ENCODE measurements at regions not wholly inside any gene's neighbourhood (a gene's known extent, or its start where the extent isn't known, plus 50 kb on each side); places are given as distances from the start of the nearest gene placed in this dataset.
"Not testable (repeated sequence)": the region's sequence is repeated elsewhere in the genome, so short reads cannot be mapped to it uniquely, and the experiment has no call there.

DNA sequence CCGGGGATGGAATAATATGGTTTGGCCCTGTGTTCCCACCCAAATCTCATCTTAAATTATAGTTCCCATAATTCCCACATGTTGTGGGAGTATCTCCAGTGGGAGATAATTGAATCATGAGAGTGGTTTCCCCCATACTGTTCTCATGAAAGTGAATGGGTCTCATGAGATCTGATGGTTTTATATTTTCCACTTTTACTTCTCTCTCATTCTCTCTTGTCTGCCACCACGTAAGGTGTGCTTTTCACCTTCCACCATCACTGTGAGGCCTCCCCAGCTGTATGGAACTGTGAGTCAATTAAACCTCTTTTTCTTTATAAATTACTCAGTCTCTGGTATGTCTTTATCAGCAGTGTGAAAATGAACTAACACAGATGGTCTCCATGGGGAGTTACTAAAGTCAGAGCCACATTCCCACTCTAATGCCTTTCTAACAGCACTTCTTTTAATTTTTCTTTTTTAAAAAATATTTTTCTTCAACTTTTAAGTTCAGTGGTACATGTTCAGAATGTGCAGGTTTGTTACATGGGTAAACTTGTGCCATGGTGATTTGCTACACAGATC lies 306.6 kb downstream of the DTHD1 start:
- DNase-seq (ENCODE audit: low read depth in 1 of 2, low spot score in 1 of 2), result no peak
- Histone ChIP-seq H3K4me1 (ENCODE audit: low read depth) (no peaks in the 10 kb centered on the region), H3K36me3 (no peaks in the 10 kb centered on the region), H3K9me3 (ENCODE audit: low read depth) (no peaks in the 10 kb centered on the region), H3K27me3 (no peaks in the 10 kb centered on the region), H3K4me3 (no peak overlapping the region), H3K27ac (no peak overlapping the region)
- TF ChIP-seq CTCF (IDR thresholded peaks at IDR 0.05; ENCODE audit: low read depth, low read length), result no peak

DNA sequence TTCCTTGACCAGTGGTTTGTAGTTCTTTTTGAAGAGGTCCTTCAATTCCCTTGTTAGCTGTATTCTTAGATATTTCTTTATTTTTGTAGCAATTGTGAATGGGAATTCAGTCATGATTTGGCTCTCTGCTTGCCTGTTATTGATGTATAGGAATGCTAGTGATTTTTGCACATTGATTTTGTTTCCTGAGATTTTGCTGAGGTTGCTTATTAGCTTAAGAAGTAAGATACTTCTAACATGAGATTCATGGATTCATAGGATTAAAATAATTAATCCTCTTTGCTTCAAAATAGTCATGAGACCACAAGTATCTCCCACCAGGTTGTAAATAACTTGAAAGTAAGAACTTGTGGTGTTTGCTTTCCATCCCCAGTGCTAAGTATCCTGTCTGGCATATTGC lies 308.9 kb downstream of the DTHD1 start:
- no peaks in the 10 kb centered on the region for H3K36me3 ChIP-seq
- DNase-seq (ENCODE audit: low read depth in 1 of 2, low spot score in 1 of 2), result no peak
- no peaks in the 10 kb centered on the region for H3K9me3 ChIP-seq (ENCODE audit: low read depth)
- H3K4me3 ChIP-seq, result no peak overlapping the region
- TF ChIP-seq CTCF (IDR thresholded peaks at IDR 0.05; ENCODE audit: low read depth, low read length), result no peak
- no peaks in the 10 kb centered on the region for H3K27me3 ChIP-seq
- H3K27ac ChIP-seq, result no peak overlapping the region
- no peaks in the 10 kb centered on the region for H3K4me1 ChIP-seq (ENCODE audit: low read depth)

- DNase-seq (ENCODE audit: low read depth in 1 of 2, low spot score in 1 of 2), result no peak
- Histone ChIP-seq H3K36me3 (no peaks in the 10 kb centered on the region), H3K27ac (no peak overlapping the region), H3K4me1 (ENCODE audit: low read depth) (no peaks in the 10 kb centered on the region), H3K4me3 (no peak overlapping the region), H3K27me3 (no peaks in the 10 kb centered on the region), H3K9me3 (ENCODE audit: low read depth) (no peaks in the 10 kb centered on the region)
- no peak for TF ChIP-seq CTCF (IDR thresholded peaks at IDR 0.05; ENCODE audit: low read depth, low read length)
Observed at GRCh38 chr4:36601864-36602495, 320.6 kb downstream of the DTHD1 start.

DNA sequence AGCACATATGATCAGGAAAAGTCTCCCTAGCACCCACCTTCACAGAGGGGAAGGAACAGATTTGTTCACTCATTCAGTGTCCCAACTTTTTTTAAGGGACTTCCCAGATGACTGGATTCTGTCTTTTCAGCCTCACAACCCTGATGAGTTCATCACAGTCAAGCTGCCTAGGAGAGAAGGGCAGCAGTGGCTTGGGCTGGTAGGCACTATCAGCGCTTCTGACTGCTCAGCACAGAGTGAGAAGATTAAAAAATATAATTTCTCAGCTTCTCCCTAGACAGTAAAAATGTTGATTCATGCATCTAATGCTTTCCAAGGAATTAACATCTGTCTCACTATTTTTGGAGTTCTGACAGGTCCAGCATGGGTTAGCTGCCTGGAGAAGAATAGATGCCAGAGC lies 328.2 kb downstream of the DTHD1 start:
- no peak overlapping the region for H3K4me3 ChIP-seq
- no peaks in the 10 kb centered on the region for H3K36me3 ChIP-seq
- no peak for TF ChIP-seq CTCF (IDR thresholded peaks at IDR 0.05; ENCODE audit: low read depth, low read length)
- no peaks in the 10 kb centered on the region for H3K27me3 ChIP-seq
- no peak for DNase-seq (ENCODE audit: low read depth in 1 of 2, low spot score in 1 of 2)
- no peak overlapping the region for H3K27ac ChIP-seq
- H3K9me3 ChIP-seq (ENCODE audit: low read depth), result no peaks in the 10 kb centered on the region
- H3K4me1 ChIP-seq (ENCODE audit: low read depth), result no peaks in the 10 kb centered on the region

DNA sequence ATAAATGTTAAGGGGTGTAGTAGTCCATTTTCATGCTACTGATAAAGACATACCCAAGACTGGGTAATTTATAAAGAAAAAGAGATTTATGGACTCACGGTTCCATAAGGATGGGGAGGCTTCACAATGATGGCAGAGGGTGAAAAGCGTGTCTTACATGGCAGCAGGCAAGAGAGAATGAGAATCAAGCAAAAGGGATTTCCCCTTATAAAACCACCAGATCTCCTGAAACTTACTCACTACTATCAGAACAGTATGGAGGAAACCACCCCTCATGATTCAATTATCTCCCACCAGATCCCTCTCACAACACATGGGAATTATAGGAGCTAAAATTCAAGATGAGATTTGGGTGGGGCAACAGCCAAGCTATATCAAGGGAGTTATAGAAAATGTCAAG lies 329.2 kb downstream of the DTHD1 start:
- no peaks in the 10 kb centered on the region for H3K36me3 ChIP-seq
- no peaks in the 10 kb centered on the region for H3K9me3 ChIP-seq (ENCODE audit: low read depth)
- H3K27me3 ChIP-seq, result no peaks in the 10 kb centered on the region
- no peaks in the 10 kb centered on the region for H3K4me1 ChIP-seq (ENCODE audit: low read depth)
- no peak overlapping the region for H3K27ac ChIP-seq
- TF ChIP-seq CTCF (IDR thresholded peaks at IDR 0.05; ENCODE audit: low read depth, low read length), result no peak
- H3K4me3 ChIP-seq, result no peak overlapping the region
- no peak for DNase-seq (ENCODE audit: low read depth in 1 of 2, low spot score in 1 of 2)

GRCh38 chr4:36613142-36613541 lies 331.7 kb downstream of the DTHD1 start:
- H3K36me3 ChIP-seq; DNase-seq (ENCODE audit: low read depth in 1 of 2, low spot score in 1 of 2); H3K27ac ChIP-seq; H3K4me1 ChIP-seq (ENCODE audit: low read depth); H3K9me3 ChIP-seq (ENCODE audit: low read depth); H3K4me3 ChIP-seq; H3K27me3 ChIP-seq: not testable (repeated sequence)
